ENCODE measurements at regions not wholly inside any gene's neighbourhood (a gene's known extent, or its start where the extent isn't known, plus 50 kb on each side); places are given as distances from the start of the nearest gene placed in this dataset.

DNA sequence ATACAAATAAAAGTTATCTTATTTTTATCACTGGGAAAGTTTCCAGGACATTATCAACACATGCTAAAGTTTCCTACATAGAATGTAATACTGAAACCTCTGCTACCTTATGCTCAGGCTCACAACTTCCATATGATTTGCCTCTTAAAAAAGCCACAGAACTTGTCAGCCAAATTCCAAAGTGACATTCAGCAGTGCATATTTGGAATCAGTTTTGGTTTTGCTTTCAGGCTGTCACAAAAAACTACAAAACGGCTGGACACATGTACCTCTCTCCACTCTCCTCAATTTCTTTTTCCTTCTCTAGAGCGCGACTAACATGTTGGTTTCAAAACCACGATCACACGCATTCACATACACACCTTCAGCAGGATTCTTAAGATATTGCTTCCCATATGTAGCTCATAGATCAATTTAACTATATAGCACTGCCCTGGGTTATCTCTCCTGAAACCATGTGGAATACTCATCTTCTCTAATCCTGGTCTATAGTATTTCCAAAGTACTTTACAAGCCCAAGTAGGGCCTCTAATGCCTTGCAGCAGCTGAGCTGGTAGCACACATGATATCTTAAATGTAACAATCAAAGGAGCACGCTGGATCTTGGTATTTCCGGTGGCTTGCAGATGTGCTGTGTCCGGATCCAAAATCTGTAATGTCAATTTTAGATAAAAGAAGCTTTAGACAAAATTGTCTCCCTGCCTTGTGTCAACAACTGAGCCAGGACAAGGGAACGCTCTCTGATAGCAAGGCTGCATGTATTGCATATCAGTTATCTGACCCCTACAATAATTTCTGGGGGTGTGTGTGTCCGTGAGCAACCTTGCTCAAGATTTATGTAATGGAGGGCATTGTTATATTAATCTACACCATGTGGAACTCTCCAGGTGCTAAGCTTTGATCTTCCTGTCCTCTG, 203.2 kb downstream of the DMRT2 start:
- in situ Hi-C loops (cut with HindIII; ENCODE audit: low pct_unique_long_range_greater_than_20kb, low sequenced_read_pairs) = no loop called here
- TF ChIP-seq JUND (IDR thresholded peaks at IDR 0.05; ENCODE audit: low read depth) = no peak
- no peak for DNase-seq (ENCODE audit: low read depth in 1 of 2, low spot score in 1 of 2)

GRCh38 chr9:1254071-1254470, 203.9 kb downstream of the DMRT2 start:
- in situ Hi-C loops (cut with HindIII; ENCODE audit: low pct_unique_long_range_greater_than_20kb, low sequenced_read_pairs) = no loop called here
- DNase-seq (ENCODE audit: low read depth in 1 of 2, low spot score in 1 of 2) = no peak
- TF ChIP-seq JUND (IDR thresholded peaks at IDR 0.05; ENCODE audit: low read depth) = no peak

- in situ Hi-C loops (cut with HindIII; ENCODE audit: low pct_unique_long_range_greater_than_20kb, low sequenced_read_pairs) = no loop called here
- no peak for TF ChIP-seq JUND (IDR thresholded peaks at IDR 0.05; ENCODE audit: low read depth)
These were observed 206.0 kb downstream of the DMRT2 start for GRCh38 chr9:1256178-1256577.

DNA sequence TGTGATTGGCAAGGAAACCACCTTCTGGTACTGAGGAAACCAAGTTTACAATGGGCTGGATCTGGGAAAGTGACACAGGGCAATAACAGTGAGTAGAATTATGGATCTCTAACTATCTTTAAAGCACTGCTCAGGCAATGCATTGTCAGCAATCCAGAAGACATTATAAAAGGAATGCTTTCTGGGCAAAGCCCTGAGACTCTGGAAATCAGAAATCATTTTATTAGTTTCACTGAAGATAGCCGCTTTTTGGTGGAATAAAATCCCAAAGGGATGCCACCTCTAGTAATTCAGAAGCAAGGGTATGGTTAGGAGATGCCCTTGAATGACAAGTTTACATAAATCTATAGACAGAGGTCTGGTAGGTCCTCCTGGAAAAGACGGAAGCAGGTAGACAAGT, 211.1 kb downstream of the DMRT2 start:
- no peak for DNase-seq (ENCODE audit: low read depth in 1 of 2, low spot score in 1 of 2)
- in situ Hi-C loops (cut with HindIII; ENCODE audit: low pct_unique_long_range_greater_than_20kb, low sequenced_read_pairs) = no loop called here
- TF ChIP-seq JUND (IDR thresholded peaks at IDR 0.05; ENCODE audit: low read depth) = no peak

More at GRCh38 chr9:1256178-1256577, 206.0 kb downstream of the DMRT2 start:
- no peak for DNase-seq (ENCODE audit: low read depth in 1 of 2, low spot score in 1 of 2)

- in situ Hi-C loops (cut with HindIII; ENCODE audit: low pct_unique_long_range_greater_than_20kb, low sequenced_read_pairs) = no loop called here
- no peak for TF ChIP-seq JUND (IDR thresholded peaks at IDR 0.05; ENCODE audit: low read depth)
- no peak for DNase-seq (ENCODE audit: low read depth in 1 of 2, low spot score in 1 of 2)
These were observed 212.0 kb downstream of the DMRT2 start for GRCh38 chr9:1261879-1262766.

DNA sequence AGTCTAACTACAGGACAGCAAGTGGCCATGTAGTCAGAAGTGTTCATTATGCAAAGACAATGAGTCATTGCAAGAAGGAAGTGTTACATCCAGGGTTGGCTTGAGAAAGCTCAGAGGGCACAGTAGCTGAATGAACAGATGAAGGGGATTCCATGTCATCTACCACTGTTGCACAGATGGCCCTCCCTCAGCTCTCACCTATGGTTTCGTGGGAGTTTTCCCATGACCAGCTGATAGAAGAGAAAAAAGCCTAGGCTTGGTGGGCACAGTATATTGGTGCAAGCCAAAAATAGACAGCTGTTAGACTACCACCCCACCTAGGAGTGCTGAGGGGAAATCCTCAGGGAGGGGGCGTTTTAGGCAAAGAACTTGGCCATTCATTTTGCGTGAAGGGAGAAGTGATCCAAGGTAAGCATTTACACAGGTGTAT, 217.0 kb downstream of the DMRT2 start:
- in situ Hi-C loops (cut with HindIII; ENCODE audit: low pct_unique_long_range_greater_than_20kb, low sequenced_read_pairs) = no loop called here
- no peak for DNase-seq (ENCODE audit: low read depth in 1 of 2, low spot score in 1 of 2)

DNA sequence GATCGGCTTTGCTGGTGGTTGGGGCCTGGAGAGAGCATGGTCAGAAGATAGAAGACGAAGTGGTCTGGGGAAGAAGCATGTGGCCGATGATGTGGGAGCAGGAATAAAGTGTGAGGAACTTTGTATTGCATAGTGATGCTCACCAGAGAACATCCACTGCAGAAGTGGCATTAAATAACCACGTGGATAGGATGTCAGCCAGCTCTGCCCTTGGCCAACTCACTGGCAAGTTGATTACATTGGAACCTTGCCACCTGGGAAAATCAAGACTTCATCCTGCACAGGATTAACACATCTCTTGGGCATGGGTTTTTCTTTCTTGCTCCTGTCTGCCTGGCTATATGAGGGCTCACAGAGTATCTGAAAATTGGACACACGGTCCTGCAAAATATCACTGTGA, 217.4 kb downstream of the DMRT2 start:
- no peak for TF ChIP-seq JUND (IDR thresholded peaks at IDR 0.05; ENCODE audit: low read depth)
- DNase-seq (ENCODE audit: low read depth in 1 of 2, low spot score in 1 of 2) = no peak
- in situ Hi-C loops (cut with HindIII; ENCODE audit: low pct_unique_long_range_greater_than_20kb, low sequenced_read_pairs) = no loop called here

More for the DNA sequence above, 217.0 kb downstream of the DMRT2 start:
- TF ChIP-seq JUND (IDR thresholded peaks at IDR 0.05; ENCODE audit: low read depth) = no peak

DNA sequence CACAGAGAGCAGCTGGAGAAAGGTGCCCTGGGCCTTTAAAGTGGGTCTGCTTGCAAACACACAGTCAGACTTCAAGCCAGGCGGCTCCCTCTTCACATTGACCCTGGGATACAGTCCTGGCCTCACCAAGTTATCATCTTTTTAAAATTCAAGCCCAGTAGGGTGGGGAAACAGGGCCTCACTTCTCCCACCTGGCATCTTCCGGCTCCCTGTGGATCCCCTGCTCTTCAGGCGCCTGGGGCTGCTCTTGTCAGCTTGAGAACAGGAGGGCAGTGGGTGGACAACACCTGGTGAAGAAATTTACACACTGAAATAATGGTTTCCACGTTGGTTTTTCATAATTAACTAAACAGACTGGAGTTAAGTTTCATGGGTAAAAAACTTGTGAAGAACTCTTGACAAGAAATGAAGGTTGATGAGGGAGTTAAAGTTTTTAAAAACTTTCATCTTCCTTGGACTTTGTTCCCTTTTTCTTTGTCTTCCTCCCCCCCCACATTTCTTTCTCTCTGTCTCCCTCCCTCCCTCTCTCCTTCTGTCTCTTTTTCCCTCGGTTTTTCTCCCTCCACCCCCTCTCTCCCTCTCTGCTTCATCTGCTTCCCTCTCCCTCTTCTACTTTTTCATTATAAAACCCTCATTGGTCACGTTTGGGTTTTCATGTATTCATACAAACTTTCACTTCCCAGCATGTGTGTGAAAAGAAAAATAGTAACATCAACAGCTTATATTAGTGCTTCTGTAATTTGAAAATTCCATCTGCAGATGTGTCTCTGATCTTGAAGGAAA, 219.6 kb downstream of the DMRT2 start:
- DNase-seq (ENCODE audit: low read depth in 1 of 2, low spot score in 1 of 2) = no peak
- TF ChIP-seq JUND (IDR thresholded peaks at IDR 0.05; ENCODE audit: low read depth) = no peak
- in situ Hi-C loops (cut with HindIII; ENCODE audit: low pct_unique_long_range_greater_than_20kb, low sequenced_read_pairs) = no loop called here

- in situ Hi-C loops (cut with HindIII; ENCODE audit: low pct_unique_long_range_greater_than_20kb, low sequenced_read_pairs) = no loop called here
These were observed 221.2 kb downstream of the DMRT2 start for GRCh38 chr9:1271367-1271766.

GRCh38 chr9:1271786-1272185, 221.6 kb downstream of the DMRT2 start:
- TF ChIP-seq JUND (IDR thresholded peaks at IDR 0.05; ENCODE audit: low read depth) = no peak
- in situ Hi-C loops (cut with HindIII; ENCODE audit: low pct_unique_long_range_greater_than_20kb, low sequenced_read_pairs) = no loop called here
- DNase-seq (ENCODE audit: low read depth in 1 of 2, low spot score in 1 of 2) = no peak

More at GRCh38 chr9:1271367-1271766, 221.2 kb downstream of the DMRT2 start:
- TF ChIP-seq JUND (IDR thresholded peaks at IDR 0.05; ENCODE audit: low read depth) = no peak
- no peak for DNase-seq (ENCODE audit: low read depth in 1 of 2, low spot score in 1 of 2)

GRCh38 chr9:1272488-1272887, 222.3 kb downstream of the DMRT2 start:
- in situ Hi-C loops (cut with HindIII; ENCODE audit: low pct_unique_long_range_greater_than_20kb, low sequenced_read_pairs) = no loop called here
- TF ChIP-seq JUND (IDR thresholded peaks at IDR 0.05; ENCODE audit: low read depth) = no peak
- no peak for DNase-seq (ENCODE audit: low read depth in 1 of 2, low spot score in 1 of 2)

DNA sequence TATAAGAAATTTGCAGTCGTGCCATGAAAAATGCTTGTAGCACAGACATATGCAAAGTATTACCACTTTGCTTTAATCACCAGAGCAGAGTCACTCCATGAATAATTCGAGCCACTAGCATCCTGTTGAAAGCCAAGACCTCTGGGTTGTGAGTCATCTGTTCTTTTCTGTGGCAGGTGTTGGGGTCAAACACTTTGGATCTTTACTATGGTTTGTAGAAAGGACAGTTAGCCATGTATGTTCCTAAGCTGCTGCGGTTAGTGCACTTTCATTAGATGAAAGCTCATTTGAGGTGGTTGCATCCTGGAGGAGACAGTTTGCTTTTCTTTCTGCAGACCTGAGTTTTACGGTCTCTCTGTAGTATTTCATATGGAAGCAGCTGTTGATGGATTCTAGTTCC, 223.7 kb downstream of the DMRT2 start:
- no peak for TF ChIP-seq JUND (IDR thresholded peaks at IDR 0.05; ENCODE audit: low read depth)
- DNase-seq (ENCODE audit: low read depth in 1 of 2, low spot score in 1 of 2) = no peak
- in situ Hi-C loops (cut with HindIII; ENCODE audit: low pct_unique_long_range_greater_than_20kb, low sequenced_read_pairs) = no loop called here

All from T47D (cell line).